WI38 (cell line): ENCODE measurements at regions not wholly inside any gene's neighbourhood (a gene's known extent, or its start where the extent isn't known, plus 50 kb on each side); places are given as distances from the start of the nearest gene placed in this dataset.

ENCODE experiments used
- H3K4me3 ChIP-seq: 2 replicates; pipeline ENCODE4 v1.5.1; 2011; ENCODE audit warnings: low read depth, mild to moderate bottlenecking, control low read depth, low read length
- CTCF ChIP-seq: IDR thresholded peaks from 2 replicates; pipeline ENCODE4 v1.5.1; 2012; ENCODE audit warnings: low read depth, mild to moderate bottlenecking, control low read depth, low read length

GRCh38 chr1:78420688-78421087, 70.1 kb upstream of the PTGFR start:
- no peak overlapping the region for H3K4me3 ChIP-seq
- TF ChIP-seq CTCF: no peak

- no peak for TF ChIP-seq CTCF
- no peak overlapping the region for H3K4me3 ChIP-seq
These were observed 66.1 kb upstream of the PTGFR start for GRCh38 chr1:78424720-78425119.

GRCh38 chr1:78426408-78426807, 64.4 kb upstream of the PTGFR start:
- no peak for TF ChIP-seq CTCF

GRCh38 chr1:78427506-78427905, 63.3 kb upstream of the PTGFR start:
- no peak for TF ChIP-seq CTCF
- no peak overlapping the region for H3K4me3 ChIP-seq

More at GRCh38 chr1:78426408-78426807, 64.4 kb upstream of the PTGFR start:
- H3K4me3 ChIP-seq: no peak overlapping the region

- no peak for TF ChIP-seq CTCF
- H3K4me3 ChIP-seq: no peak overlapping the region
These were observed 58.8 kb upstream of the PTGFR start for GRCh38 chr1:78432016-78432415.

- no peak for TF ChIP-seq CTCF
- H3K4me3 ChIP-seq: no peak overlapping the region
These were observed 56.4 kb upstream of the PTGFR start for GRCh38 chr1:78434351-78434750.

- no peak for TF ChIP-seq CTCF
- H3K4me3 ChIP-seq: no peak overlapping the region
These were observed 53.8 kb upstream of the PTGFR start for GRCh38 chr1:78436961-78437360.
